T47D (cell line): ENCODE measurements at regions not wholly inside any gene's neighbourhood (a gene's known extent, or its start where the extent isn't known, plus 50 kb on each side); places are given as distances from the start of the nearest gene placed in this dataset.
"Not testable (repeated sequence)": the region's sequence is repeated elsewhere in the genome, so short reads cannot be mapped to it uniquely, and the experiment has no call there.

Experiments used
- DNase-seq, 2 experiments: peaks; one replicate each; pipeline versions ENCODE4 v3.0.0 to v3.0.0-alpha.2; 2011 to 2012; ENCODE audit warnings: low read depth in 1 of 2, low spot score in 1 of 2
- JUND ChIP-seq: IDR thresholded peaks from 2 replicates; pipeline ENCODE4 v1.6.1; 2012; ENCODE audit warnings: low read depth
- in situ Hi-C: cut with HindIII; loops from 2 replicates; pipeline ENCODE4 v1.10.0; 2016; ENCODE audit warnings: low sequenced_read_pairs, low pct_unique_long_range_greater_than_20kb

DNA sequence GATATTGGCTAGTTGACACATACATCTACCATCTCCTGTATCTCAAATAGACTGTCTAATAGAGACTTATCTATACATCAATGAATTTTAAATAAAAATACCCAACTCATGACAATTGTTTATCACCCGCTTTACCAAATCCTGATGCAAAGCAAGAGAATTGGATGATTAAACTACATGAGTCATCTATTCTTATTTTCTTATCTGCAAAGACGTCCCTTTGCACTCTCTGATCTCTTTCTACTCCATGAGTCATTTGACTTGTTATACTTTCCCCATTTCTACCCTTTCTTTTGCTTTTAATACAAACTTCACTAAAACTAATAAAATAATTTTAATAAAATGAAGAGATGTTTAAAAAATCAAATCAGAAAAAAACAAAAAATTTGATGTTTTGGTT lies 261.7 kb upstream of the MAP2 start:
- no peak for TF ChIP-seq JUND
- in situ Hi-C loops = no loop called here
- no peak for DNase-seq

DNA sequence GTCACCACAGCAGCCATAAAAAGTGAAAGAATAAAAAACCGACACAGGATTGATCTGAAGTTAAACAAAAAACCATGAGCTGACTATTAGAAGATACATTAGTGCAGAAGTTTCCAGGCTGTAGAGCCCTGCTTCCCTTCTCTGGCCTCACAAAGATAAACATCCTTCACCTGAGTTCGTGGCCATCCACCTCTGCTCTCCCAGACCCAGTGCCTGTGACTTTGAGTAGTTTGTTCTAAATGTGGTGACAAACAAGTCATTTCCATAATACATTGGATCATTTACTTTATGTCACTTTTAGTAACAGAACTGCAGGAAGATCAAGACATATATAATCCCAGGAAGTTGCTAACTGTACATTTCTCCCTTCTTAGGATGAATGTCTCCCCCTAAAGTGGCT lies 241.9 kb upstream of the MAP2 start:
- in situ Hi-C loops = no loop called here
- no peak for TF ChIP-seq JUND
- no peak for DNase-seq

DNA sequence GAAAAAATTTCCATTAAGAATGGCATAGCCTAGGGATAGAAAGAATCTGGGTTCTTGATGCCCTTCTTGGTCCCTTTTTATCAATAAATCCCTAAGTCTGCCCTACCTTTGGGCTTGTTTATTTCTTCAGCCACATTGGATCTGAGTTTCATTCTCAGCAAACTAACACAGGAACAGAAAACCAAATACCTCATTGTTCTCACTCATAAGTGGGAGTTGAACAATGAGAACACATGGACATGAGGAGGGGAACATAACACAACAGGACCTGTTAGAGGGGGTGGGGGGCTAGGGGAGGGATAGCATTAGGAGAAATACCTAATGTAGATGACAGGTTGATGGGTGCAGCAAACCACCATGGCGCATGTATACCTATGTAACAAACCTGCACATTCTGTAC lies 237.0 kb upstream of the MAP2 start:
- DNase-seq, in situ Hi-C loops: not testable (repeated sequence)

DNA sequence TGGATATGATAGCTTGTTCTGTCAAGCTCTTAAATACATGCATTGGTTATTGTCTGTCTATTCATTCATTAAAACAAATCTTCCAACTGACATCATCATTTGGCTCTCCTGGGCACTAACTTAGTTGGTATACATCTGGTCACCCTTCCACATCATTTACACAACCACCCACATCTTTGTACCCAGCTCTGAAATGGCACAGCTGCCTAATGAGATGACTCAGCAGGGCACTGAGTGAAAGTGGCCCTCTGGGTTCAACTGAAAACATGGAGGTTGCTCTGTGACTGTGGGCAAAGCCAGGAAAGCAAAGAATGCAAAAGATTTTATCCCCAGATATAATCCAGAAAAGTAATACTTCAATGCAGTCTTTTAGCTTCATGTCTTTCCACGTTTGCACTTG lies 234.0 kb upstream of the MAP2 start:
- in situ Hi-C loops = no loop called here
- DNase-seq = no peak
- TF ChIP-seq JUND = no peak

GRCh38 chr2:209191139-209191538 lies 232.7 kb upstream of the MAP2 start:
- TF ChIP-seq JUND = no peak
- no peak for DNase-seq
- in situ Hi-C loops = no loop called here

DNA sequence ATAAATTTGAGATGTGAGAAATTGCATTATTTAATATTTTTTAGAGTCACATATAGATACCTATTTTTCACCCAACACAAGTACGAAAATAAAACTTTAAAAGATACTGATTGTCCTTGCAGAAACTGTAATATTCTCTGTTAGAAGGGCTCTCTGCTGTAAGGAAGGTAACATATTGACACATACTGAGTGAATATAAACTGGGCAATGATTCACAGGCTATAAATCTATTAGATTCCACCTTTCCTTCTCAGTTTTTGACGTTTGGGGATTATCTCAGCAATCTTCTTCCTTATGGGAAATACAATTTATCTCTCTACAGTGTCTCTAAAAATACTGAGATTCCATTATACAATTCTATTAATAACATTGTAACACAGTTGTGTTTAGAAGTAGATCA lies 229.1 kb upstream of the MAP2 start:
- in situ Hi-C loops = no loop called here
- no peak for DNase-seq
- TF ChIP-seq JUND = no peak

DNA sequence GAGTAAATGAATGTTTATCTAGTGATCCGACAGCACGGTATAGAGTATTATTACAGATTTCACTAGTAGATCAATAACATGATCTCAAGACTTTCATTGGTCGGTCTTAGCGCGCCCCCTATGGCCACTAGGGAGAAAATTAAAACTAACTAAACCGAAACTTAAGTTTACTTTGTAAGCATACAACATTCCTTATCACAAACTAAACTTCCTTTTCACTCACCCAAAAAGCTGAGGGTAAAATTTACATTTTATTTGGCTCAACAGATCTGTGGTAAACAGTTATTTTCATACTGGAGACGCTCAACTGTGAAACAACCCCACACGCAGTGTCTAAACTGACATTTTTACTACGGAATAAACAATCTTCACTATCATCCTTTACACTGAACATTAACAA lies 215.6 kb upstream of the MAP2 start:
- in situ Hi-C loops = no loop called here
- DNase-seq = peak in 1 of 2 experiments; percentile 47
- TF ChIP-seq JUND = no peak

DNA sequence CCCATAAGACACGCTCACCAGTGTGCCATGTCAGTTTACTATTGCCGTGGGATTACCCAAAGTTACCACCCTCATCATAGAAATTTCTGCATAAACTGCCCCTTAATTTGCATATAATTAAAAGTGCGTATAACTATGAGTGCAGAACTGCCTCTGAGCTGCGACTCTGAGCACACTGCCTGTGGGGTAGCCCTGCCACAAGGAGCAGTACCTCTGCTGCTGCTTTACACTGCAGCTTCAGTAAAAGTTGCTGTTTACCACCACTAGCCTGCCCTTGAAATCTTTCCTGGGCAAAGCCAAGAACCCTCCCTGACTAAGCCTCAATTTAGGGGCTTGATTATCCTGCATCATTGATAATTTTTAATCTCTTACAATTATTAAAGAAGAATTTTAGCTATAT lies 213.9 kb upstream of the MAP2 start:
- no peak for DNase-seq
- no peak for TF ChIP-seq JUND

DNA sequence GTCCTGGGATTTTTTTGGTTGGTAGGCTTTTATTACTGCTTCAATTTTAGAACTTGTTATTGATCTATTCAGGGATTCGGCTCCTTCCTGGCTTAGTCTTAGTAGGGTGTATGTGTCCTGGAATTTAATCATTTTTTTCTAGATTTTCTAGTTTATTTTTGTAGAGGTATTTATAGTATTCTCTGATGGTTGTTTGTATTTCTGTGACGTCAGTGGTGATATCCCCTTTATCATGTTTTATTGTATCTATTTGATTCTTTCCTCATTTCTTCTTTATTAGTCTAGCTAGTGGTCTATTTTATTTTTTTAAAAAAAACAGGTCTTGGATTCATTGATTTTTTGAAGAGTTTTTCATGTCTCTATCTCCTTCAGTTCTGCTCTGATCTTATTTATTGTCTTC lies 193.3 kb upstream of the MAP2 start:
- TF ChIP-seq JUND = no peak
- no peak for DNase-seq
- in situ Hi-C loops = no loop called here

More for the DNA sequence above, 213.9 kb upstream of the MAP2 start:
- in situ Hi-C loops = no loop called here

GRCh38 chr2:209236377-209236776 lies 187.5 kb upstream of the MAP2 start:
- in situ Hi-C loops = no loop called here
- TF ChIP-seq JUND = no peak
- peak in 1 of 2 experiments; percentile 13 for DNase-seq

DNA sequence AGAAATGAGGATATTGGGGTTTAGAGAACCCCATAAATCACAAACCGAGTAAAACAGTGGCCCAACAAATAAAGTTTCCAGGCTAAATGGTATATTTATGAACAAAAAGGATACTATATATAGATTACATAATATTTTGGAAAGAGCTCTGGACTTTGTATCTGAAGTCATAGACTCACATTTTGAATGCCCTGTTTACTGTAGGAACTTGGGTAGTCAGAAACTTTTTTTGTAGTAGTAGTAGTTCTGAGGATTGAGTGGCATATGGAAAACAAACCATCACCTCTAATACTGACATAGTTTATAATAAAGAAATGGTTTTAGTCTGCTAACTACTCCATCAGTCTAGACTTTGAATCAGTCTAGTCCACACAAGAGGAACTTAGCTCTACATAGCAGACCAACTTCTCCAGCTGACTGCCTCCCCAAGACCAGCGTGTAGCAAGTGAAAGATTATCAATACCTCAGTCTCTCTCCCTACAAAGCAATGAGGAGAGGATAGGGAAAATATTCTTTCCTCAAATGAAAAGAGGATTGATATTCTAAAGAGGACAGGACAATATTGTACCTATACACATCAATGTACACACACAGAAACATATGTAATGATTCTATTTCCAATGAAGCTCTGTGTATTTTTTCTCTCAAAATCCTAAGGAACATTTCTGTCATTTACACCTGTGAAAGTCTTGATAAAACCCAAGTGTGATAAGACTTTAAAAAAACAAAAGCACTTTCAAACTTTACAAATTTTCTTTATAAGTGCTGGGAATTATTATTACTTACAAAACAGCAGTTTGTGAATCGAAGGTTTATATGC lies 184.9 kb upstream of the MAP2 start:
- DNase-seq = no peak
- in situ Hi-C loops = no loop called here
- TF ChIP-seq JUND = no peak

DNA sequence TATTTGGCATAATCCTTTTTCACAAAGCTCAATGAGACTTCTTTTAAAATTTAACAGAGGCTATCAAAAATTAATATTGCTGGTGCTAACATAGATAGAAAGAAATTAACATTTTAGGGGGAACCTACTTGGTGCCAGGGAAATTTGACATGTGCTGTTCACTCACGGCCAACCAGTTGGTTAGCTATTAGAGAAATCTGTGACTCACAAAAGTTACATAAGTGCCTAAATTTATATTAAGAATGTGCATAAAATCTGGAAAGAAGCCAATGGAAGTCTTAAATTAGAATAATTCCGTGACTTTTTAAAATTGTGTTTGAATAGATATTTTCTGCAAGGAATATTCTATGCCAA lies 184.3 kb upstream of the MAP2 start:
- DNase-seq = no peak
- TF ChIP-seq JUND = no peak
- in situ Hi-C loops = no loop called here

DNA sequence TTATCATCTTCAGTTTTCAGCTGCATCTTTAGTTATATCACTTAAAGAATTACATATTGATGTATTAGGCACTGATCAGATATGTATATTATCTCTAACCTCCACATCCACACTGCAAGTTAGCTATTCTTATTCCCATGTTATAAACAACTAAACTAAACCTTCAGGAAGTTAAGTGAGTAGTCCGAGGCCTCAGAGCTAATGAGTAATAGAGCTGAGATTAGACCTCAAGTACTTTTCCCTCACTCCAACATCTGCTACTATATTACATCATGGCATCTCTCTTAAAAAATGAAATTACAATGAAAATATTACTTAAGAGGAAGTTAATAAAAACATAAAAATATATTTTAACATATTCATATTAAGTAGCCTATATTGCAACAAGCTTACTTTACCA lies 183.6 kb upstream of the MAP2 start:
- no peak for TF ChIP-seq JUND
- no peak for DNase-seq
- in situ Hi-C loops = no loop called here

- in situ Hi-C loops = no loop called here
- DNase-seq = no peak
- TF ChIP-seq JUND = no peak
Measured at GRCh38 chr2:209253544-209253943, 170.3 kb upstream of the MAP2 start.
